ENCODE measurements at regions not wholly inside any gene's neighbourhood (a gene's known extent, or its start where the extent isn't known, plus 50 kb on each side); places are given as distances from the start of the nearest gene placed in this dataset.

DNA sequence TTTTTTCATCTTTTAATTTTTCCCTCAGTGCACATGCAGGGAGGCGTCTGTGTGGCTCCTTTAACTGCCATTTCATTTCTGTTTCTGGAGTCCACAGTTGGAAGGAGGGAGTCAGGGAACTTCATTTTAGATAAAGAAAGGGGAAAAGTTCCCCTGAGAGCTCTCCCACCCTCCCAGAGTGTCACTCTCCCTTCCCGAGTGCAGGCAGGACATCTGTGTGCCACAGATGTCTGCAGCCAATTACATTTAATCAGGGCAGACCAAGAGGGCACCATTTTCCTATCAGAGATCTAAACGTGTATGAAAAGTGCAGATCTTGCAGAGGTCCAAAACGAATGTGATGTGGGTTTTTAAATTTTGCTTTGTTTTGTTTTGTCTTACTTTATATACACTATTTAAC lies 96.6 kb downstream of the PXDC1 start:
- FAIRE-seq: no peak
- TF ChIP-seq, protein P1, sequence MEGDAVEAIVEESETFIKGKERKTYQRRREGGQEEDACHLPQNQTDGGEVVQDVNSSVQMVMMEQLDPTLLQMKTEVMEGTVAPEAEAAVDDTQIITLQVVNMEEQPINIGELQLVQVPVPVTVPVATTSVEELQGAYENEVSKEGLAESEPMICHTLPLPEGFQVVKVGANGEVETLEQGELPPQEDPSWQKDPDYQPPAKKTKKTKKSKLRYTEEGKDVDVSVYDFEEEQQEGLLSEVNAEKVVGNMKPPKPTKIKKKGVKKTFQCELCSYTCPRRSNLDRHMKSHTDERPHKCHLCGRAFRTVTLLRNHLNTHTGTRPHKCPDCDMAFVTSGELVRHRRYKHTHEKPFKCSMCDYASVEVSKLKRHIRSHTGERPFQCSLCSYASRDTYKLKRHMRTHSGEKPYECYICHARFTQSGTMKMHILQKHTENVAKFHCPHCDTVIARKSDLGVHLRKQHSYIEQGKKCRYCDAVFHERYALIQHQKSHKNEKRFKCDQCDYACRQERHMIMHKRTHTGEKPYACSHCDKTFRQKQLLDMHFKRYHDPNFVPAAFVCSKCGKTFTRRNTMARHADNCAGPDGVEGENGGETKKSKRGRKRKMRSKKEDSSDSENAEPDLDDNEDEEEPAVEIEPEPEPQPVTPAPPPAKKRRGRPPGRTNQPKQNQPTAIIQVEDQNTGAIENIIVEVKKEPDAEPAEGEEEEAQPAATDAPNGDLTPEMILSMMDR (IDR thresholded peaks at IDR 0.05; ENCODE audit: insufficient read depth, low read length, severe bottlenecking): no peak
- no peaks in the 10 kb centered on the region for H3K27me3 ChIP-seq (ENCODE audit: control insufficient read depth, insufficient read depth, low read length)

DNA sequence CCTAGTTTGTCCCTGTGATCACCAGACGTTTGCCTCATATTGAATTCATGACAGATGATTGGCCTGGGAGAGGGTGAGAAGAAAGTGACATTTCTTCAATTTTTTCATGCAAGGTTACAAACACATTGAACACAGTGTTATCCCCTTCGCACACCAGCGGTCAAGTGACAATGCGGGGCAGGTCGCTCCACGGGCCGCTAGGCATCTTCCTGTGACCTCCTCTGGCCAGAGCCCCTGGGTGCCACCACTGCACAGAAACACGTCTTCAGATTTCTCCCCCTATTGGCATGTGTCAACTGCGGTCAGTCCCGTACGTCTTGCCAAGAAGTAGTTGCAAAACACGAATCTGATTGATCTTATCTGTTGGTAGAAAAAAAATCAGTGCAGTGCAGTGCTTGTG lies 97.1 kb downstream of the PXDC1 start:
- DNase-seq (ENCODE audit: low read depth) (no peak), FAIRE-seq (no peak)
- no peaks in the 10 kb centered on the region for H3K36me3 ChIP-seq (ENCODE audit: control insufficient read depth, insufficient read depth, low read length)
- TF ChIP-seq, protein P1 (IDR thresholded peaks at IDR 0.05; ENCODE audit: insufficient read depth, low read length, severe bottlenecking): no peak
- H3K27me3 ChIP-seq (ENCODE audit: control insufficient read depth, insufficient read depth, low read length): no peaks in the 10 kb centered on the region
- H3K4me3 ChIP-seq (ENCODE audit: low read depth, low read length): no peak overlapping the region

More for the DNA sequence above, 96.6 kb downstream of the PXDC1 start:
- Histone ChIP-seq H3K4me3 (ENCODE audit: low read depth, low read length) (no peak overlapping the region), H3K36me3 (ENCODE audit: control insufficient read depth, insufficient read depth, low read length) (no peaks in the 10 kb centered on the region)
- DNase-seq (ENCODE audit: low read depth): no peak

DNA sequence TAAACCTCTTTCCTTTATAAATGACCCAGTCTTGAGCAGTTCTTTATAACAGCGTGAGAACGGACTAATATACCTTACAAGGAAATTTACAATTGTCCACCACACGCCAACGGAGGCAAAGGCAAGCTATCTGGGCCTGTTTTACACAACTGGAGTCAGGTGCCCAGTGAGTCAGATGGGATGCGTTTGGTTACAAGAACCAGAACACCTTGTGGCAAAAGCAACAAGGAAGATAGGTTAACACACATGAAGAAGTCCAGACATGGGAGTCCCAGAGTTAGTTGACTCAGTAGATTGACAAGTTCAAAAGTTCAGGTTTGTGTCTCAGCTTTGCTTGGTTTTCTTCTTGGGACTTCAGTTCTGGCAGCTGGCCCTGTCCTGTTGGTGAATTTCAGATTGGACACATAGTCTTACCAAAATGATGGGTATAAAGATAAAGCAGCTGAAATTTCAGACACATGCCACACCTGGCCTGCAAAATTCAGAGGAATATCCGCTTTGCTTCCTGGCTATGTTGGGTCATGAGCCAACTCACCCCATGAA lies 97.9 kb downstream of the PXDC1 start:
- Histone ChIP-seq H3K27me3 (ENCODE audit: control insufficient read depth, insufficient read depth, low read length) (no peaks in the 10 kb centered on the region), H3K4me3 (ENCODE audit: low read depth, low read length) (no peak overlapping the region), H3K36me3 (ENCODE audit: control insufficient read depth, insufficient read depth, low read length) (no peaks in the 10 kb centered on the region)
- DNase-seq (ENCODE audit: low read depth): no peak
- TF ChIP-seq, protein P1 (IDR thresholded peaks at IDR 0.05; ENCODE audit: insufficient read depth, low read length, severe bottlenecking): no peak
- FAIRE-seq: peak; percentile 36

DNA sequence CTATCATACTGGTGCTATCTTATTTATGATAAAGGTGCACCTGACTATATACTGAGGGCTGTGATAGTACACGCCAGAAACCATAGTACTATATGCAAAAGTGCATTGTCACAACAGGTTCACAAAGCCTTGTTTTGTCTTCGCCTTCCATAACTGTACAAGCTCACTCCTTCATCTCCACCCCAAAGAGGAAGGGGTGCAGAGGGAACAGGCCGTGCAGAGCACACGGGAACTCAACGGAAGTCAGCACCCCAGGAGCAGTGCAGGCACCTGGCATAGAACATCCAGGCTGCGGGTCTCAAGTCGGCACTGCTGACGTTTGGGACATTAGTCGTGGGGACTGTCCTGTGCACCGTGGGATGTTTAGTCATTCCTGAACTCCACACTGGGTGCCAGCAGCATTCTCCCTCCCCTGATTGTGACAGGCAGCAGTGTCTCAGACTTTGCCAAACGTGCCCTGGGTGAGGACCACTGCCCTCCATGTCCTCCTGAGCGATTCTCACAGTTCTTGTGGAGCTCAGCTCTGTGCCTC lies 99.7 kb downstream of the PXDC1 start:
- H3K4me3 ChIP-seq (ENCODE audit: low read depth, low read length): no peak overlapping the region
- no peaks in the 10 kb centered on the region for H3K36me3 ChIP-seq (ENCODE audit: control insufficient read depth, insufficient read depth, low read length)
- no peak for FAIRE-seq
- no peak for DNase-seq (ENCODE audit: low read depth)
- peaks cover 2% of the 10 kb centered on the region for H3K27me3 ChIP-seq (ENCODE audit: control insufficient read depth, insufficient read depth, low read length)
- TF ChIP-seq, protein P1 (IDR thresholded peaks at IDR 0.05; ENCODE audit: insufficient read depth, low read length, severe bottlenecking): no peak

DNA sequence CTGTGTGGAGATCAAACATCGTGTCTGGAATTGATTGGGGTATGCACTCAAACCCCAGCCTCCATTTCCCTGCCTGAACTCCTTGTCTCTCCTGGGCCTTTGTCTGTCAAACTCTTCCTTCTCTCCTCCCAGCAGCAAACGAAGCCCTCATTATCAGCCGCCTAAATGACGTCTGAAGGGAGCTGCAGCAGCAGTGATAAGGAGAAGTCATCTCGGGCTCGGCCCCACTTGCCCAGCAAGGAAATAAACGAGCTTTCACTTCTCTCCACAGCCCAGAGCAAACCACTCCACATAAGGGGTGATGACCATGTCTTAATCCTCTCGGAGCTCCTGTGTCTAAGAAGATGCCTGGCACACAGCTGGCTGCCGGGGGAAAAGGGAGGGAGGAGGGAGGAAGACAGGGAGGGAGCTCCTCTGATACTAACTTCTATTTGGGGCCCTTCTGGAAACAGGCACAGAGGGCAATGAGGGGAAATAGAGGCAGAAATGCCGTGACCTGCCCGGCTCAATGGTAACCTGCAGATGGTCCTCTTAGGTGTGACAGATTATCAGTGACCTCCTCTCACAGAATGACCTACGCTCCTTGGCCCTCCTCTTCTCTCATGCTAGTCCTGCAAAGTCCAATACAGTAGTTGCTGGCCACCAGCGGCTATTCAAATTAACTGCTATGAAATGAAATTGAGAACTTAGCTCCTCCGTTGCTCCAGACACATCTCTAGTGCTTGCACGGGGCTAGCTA lies 100.4 kb downstream of the PXDC1 start:
- TF ChIP-seq, protein P1 (IDR thresholded peaks at IDR 0.05; ENCODE audit: insufficient read depth, low read length, severe bottlenecking): no peak
- no peak overlapping the region for H3K4me3 ChIP-seq (ENCODE audit: low read depth, low read length)
- FAIRE-seq (no peak), DNase-seq (ENCODE audit: low read depth) (no peak)
- H3K36me3 ChIP-seq (ENCODE audit: control insufficient read depth, insufficient read depth, low read length): no peaks in the 10 kb centered on the region
- H3K27me3 ChIP-seq (ENCODE audit: control insufficient read depth, insufficient read depth, low read length): peaks cover 3% of the 10 kb centered on the region

All from bronchial epithelial cell (primary cell).